Activated gamma-delta T cell treated with Interleukin-2 at 50 U/mL for 16 hours (primary cell): ENCODE measurements at regions not wholly inside any gene's neighbourhood (a gene's known extent, or its start where the extent isn't known, plus 50 kb on each side); places are given as distances from the start of the nearest gene placed in this dataset.

Experiments
- DNase-seq: peaks from one replicate; pipeline ENCODE4 v3.0.0-alpha.2; 2020

DNA sequence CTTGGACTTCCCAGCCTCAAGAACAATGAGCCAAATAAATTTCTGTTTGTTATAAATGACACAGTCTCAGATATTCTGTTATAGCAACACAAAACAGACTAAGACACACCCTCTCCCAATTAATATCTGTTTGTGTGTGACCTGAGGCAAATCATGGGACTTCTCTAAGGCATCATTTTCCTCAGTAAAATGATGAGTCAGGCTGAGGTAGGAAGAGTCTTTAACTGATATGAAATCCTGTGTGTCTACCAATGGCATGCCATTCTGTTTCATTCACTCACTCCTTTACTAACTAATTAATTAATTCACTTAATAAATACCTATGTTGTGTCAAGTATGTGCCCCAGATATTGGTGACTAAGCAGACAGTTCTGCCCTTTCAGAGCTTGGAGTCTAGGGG is 258.4 kb upstream of the CRY1 start:
- DNase-seq = no peak

GRCh38 chr12:107352347-107353081 is 259.2 kb upstream of the CRY1 start:
- no peak for DNase-seq

DNA sequence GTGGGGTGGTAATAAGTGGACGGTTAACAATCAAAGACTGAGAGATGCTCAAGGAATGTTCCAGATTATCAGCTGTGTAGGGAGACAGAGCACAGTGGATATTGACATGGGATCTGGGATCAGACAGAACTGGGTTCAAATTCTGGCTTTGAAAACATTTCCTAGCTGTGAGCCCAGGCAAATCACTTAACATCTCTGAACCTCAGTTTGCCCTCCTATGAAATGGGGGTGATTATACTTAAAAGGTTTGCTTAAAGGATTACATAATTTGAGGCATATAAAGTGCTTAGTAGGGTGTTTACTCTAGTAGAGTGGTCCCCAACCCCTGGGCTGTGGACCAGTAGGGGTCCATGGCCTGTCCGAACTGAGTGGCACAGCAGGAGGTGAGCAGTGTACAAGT is 260.0 kb upstream of the CRY1 start:
- DNase-seq = no peak

DNA sequence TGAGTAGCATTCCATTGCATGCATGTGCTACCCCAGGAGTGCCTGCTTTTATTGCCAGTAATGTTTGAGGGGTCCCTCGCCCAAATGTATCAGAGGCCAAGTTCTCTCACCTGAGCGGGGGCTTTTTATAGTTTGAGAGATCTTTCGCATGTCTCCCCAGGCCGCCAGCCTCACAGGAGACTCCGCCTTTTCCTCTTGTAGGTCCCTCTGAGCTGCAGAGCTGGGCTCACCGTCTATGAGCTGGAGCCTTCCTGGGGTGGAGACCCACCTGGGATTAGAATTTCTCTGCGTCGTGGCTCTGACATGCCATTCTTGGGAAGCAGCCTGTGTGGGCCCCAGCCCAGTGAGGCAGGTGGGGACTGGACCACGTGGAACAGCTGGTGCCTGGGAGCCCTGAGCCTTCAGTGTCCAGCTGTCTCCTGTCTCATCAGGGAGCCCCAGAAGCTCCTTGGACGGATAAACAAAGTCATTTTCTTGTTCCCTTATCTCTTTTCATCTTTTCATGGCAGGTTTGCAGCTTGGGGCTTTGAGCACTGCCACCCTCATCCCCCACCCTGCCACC is 261.7 kb upstream of the CRY1 start:
- no peak for DNase-seq

- DNase-seq = no peak
These were observed 262.3 kb upstream of the CRY1 start for GRCh38 chr12:107355612-107356011.

DNA sequence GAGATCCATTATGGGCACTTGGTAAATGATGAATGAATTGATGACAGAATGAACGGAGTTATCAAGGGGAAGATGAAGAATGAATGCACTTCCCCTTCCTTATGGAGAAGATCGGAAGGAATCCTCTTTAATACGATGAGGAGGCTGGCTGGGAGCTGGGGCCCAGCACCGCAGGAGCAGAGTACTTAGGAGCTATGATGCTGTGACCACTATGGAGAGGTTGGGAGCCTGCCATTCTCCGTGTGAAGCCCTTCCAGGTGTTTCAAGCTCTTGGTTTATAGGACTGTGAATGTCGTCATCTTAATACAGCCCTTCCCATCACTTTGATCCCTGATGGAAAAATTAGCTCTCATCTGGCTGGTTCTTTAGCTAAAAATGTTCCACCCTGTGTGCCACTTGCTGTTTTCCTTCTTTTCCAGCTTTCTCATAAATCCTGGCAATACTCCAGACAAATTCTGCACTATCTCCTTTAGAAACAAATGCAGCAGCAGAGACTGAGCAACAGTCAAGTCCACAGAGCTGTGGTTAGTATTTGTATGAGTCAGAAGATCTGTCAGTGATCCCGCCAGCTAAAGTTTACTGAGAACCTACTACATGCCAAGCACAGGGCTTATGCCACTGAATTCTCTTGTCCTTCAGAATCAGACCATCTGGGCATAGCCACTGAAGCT is 263.1 kb upstream of the CRY1 start:
- DNase-seq = no peak

DNA sequence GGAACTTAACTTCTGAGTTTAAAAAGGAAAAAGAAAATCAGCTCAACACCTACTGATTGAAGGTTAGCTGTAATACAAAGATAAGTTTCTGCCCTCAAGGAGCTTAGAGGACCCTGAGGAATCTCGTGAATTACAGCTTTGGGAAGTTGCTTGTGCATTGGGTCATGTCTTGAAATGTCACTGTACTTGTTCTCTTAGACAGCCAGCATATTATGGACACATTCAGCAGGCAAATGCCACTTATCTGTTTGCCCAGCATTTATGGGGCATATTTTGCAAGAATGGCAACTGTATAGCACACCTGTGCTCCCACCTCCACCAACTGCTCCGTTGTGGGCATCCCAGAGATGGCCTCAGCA is 263.6 kb upstream of the CRY1 start:
- no peak for DNase-seq

- no peak for DNase-seq
These were observed 266.0 kb upstream of the CRY1 start for GRCh38 chr12:107359382-107359781.

DNA sequence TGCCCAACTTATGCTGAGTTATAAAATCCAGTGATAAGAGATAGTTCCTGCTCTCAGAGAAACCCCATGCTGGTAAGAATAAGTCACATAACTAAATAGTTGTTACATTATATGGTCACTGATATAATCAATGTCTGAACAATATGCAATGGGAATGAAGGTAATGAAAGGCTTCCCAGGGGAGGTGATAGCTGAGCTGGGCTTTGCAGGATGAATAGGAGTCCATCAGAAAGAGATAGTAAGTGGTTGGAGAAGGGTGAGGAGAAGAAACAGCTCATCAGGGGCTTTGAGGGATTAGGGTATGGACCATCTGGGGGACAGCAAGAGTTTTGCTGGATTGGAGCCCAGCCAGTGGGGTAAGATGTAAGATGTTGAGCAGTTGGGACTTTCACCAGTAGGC is 266.7 kb upstream of the CRY1 start:
- DNase-seq = no peak

DNA sequence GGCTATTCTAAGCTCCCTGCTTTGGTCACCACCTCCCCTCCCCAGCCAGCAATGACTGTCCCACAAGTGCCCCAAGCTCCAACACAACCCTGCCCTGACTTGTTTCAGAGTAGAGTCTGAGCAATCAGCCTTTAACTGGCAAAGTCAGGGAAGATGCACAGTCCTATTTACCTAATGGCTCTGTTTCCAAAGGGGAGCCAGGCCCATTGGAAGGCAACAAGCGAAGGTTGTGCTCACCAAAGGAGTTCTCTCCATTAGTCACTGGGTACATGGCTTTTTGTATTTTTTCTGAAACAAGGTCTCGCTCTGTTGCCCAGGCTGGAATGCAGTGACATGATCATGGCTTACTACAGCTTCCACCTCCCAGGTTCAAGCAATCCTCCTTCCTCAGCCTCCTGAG is 267.1 kb upstream of the CRY1 start:
- DNase-seq = no peak

GRCh38 chr12:107361970-107362369 is 268.6 kb upstream of the CRY1 start:
- no peak for DNase-seq

DNA sequence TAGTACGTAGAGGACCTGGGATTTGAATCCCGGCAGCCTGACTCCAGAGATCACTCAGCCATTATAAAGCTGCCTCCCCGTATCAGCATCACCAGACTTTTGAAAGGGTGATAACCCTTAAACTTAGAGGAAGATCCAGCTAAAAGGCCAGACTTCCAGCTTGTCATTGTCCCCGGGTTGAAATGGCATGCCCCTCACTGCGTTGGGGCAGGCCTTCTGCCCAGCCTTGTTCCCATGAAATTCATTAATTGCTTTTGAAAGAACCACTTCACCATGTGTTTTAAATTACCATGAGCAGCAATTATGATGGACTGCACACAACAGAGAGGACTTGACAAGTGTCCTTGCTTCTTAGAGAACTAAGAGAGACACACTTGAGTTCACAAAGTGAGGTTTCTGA is 269.6 kb upstream of the CRY1 start:
- no peak for DNase-seq

DNA sequence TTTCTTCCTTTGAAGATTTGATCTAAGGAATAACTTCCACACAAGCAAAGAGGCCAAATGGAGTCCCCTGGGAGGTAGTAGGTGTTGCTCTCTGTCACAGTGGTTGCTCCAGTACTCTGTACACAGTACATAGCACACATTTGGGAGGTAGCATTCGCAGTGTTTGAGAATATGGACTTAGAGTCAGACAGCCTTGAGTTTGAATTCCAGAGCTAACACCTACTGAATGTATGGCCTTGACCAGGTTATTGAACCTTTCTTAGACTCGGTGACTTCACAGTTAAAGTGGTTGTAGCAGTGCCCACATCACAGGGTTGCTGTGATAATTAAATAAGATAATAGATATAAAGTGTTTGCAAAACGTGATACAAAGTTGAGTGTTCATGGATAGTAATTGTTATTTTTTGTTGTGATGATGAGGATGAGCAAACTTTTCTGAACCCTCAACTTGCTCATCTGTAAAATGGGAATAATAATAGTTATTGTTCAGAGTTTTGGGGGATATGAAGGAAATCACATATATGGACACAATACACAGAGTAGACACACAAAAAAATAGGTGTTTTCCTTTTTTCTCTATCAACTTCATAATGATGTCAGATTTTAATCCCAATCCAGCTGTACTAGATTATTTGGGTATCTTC is 271.6 kb upstream of the CRY1 start:
- no peak for DNase-seq

GRCh38 chr12:107365703-107366102 is 272.4 kb upstream of the CRY1 start:
- DNase-seq = no peak

DNA sequence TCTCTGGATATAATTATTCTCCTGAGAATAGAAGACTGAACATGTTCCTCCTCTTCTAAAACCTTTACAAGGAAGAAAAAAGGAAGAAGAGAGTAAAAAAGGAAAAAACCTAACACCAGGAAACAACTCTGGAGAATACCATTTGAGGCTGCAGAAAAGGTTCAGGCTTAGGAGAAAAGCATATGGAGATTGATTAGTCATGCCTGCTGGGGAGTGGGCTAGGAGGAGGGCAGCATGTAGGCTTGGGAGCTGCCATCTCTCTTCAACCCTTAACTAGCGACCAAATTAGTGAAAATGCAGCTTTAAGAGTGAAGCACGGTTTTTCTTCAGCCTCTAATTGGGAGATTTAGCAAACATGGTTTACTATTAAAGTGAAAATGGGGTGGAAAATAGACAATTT is 273.0 kb upstream of the CRY1 start:
- no peak for DNase-seq

GRCh38 chr12:107368586-107368985 is 275.2 kb upstream of the CRY1 start:
- no peak for DNase-seq

- no peak for DNase-seq
These were observed 275.7 kb upstream of the CRY1 start for GRCh38 chr12:107369006-107369405.

DNA sequence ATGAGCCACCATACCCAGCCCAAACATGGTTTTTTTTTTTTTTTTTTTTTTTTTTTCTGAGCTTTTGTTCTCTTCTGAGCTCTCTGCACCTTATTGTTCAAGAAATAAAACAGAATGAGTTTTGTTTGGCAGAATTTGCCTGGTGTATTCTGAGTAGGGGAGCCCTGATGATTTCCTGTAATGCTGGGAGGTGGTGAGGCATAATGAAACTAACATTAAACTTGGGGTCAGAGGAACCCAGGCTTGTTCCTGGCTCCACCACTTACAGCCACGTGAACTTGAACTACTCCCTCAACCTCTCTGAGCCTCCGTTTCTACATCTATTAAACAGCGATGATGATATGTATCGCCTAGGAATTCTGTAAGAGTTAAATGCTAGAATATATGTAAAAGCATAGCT is 276.3 kb upstream of the CRY1 start:
- DNase-seq = no peak

DNA sequence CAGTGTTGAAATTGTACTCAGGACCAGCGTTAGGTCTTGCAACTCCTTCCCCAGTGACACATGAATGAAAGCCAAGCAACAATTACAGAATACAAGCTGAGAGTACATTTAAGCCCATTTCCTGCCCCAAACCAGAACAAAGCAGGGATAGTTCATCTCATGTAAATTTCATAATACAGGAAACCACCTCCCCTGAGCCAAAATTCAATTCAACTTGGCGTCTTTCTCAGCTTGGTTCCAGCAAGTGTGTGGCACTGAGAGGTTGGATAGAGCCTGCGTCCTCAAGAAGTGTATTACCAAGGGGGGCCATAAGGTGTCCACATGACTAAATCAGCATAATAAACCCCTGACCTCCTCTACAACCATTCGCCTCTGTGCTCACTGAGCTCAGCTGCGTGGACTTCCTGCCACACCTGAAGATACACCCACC is 278.9 kb upstream of the CRY1 start:
- DNase-seq = peak; percentile 29

DNA sequence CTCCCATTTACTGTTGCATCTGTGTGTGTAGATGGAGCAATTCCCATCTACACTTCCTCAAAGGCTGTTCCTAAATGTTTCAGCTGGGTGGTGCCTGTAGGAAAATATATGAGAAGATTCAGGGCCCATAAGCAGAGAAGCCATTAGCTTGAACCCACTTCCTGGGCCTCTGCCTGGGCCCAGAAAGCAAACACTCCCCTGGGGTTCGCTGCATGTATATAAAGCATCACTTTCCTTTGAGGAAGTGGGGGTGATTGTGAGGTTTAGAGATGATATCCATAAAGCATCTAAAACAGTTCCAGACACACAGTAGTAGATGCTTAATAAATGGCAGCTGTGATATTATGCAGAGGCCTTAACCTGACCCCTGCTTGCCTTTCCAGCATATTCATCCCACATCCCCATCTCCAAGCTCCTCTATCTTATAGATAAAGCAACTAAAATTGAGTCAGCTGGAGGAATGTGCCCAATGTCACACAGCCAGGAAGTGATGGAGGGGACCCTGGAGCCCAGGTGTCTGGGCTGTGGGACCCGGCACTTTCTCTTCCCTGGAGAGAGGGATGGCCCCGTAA is 280.0 kb upstream of the CRY1 start:
- DNase-seq = no peak

- DNase-seq = no peak
These were observed 281.0 kb upstream of the CRY1 start for GRCh38 chr12:107374161-107374840.

- DNase-seq = no peak
These were observed 281.9 kb upstream of the CRY1 start for GRCh38 chr12:107375231-107375630.
